Uterus (tissue), 2 donors: ENCODE measurements at regions not wholly inside any gene's neighbourhood (a gene's known extent, or its start where the extent isn't known, plus 50 kb on each side); places are given as distances from the start of the nearest gene placed in this dataset.

Experiments used
- POLR2A ChIP-seq, 2 donors: fragments of 450-650 bp; IDR thresholded peaks; one replicate each; pipeline ENCODE4 v1.6.1; 2016; ENCODE audit warnings: antibody characterized with exemption in 2 of 2, mild to moderate bottlenecking in 1 of 2, moderate library complexity in 1 of 2
- TF ChIP-seq, protein P1 (sequence below), 4 experiments: fragments of 200-600 bp in 2 of 4; fragments of 450-650 bp in 2 of 4; sonication (generic) in 2 of 4; IDR thresholded peaks; one replicate each; pipeline ENCODE4 v1.5.1; 2016 to 2019; ENCODE audit warnings: antibody characterized with exemption in 4 of 4, mild to moderate bottlenecking in 2 of 4, moderate library complexity in 1 of 4

DNA sequence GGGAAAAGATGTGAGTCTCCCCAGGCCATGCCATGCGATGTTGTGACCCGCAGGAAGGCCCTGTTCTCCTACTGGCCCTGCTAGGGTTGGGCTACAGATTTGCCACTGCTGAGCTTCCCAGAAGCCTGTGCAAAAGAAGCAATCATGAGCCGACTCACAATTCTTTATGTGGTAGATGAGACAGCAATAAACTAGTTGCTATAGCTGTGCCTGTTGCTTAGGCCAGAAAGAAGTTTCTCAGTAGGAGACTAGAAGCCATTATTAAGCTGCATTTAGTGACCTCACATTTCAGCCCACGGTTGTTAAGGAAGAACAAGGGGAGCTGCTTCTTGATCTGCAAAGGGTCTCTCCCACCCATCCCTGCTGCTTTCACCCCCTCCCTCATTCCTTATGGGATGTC is 239.4 kb upstream of the CRY1 start:
- TF ChIP-seq, protein P1, sequence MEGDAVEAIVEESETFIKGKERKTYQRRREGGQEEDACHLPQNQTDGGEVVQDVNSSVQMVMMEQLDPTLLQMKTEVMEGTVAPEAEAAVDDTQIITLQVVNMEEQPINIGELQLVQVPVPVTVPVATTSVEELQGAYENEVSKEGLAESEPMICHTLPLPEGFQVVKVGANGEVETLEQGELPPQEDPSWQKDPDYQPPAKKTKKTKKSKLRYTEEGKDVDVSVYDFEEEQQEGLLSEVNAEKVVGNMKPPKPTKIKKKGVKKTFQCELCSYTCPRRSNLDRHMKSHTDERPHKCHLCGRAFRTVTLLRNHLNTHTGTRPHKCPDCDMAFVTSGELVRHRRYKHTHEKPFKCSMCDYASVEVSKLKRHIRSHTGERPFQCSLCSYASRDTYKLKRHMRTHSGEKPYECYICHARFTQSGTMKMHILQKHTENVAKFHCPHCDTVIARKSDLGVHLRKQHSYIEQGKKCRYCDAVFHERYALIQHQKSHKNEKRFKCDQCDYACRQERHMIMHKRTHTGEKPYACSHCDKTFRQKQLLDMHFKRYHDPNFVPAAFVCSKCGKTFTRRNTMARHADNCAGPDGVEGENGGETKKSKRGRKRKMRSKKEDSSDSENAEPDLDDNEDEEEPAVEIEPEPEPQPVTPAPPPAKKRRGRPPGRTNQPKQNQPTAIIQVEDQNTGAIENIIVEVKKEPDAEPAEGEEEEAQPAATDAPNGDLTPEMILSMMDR (IDR thresholded peaks at IDR 0.05), result no peak
- no peak for TF ChIP-seq POLR2A (IDR thresholded peaks at IDR 0.05)
